ENCODE measurements at regions not wholly inside any gene's neighbourhood (a gene's known extent, or its start where the extent isn't known, plus 50 kb on each side); places are given as distances from the start of the nearest gene placed in this dataset.

- no peaks in the 10 kb centered on the region for H3K9me3 ChIP-seq
- H3K27ac ChIP-seq: no peak overlapping the region
- no peak overlapping the region for H3K4me3 ChIP-seq
- 79 to 86% (median 81%) methylated on average over 8 of the region's 8 CpGs for WGBS, 5 donors
- no peak for TF ChIP-seq POLR2AphosphoS5 (IDR thresholded peaks at IDR 0.05)
- TF ChIP-seq, protein P1, sequence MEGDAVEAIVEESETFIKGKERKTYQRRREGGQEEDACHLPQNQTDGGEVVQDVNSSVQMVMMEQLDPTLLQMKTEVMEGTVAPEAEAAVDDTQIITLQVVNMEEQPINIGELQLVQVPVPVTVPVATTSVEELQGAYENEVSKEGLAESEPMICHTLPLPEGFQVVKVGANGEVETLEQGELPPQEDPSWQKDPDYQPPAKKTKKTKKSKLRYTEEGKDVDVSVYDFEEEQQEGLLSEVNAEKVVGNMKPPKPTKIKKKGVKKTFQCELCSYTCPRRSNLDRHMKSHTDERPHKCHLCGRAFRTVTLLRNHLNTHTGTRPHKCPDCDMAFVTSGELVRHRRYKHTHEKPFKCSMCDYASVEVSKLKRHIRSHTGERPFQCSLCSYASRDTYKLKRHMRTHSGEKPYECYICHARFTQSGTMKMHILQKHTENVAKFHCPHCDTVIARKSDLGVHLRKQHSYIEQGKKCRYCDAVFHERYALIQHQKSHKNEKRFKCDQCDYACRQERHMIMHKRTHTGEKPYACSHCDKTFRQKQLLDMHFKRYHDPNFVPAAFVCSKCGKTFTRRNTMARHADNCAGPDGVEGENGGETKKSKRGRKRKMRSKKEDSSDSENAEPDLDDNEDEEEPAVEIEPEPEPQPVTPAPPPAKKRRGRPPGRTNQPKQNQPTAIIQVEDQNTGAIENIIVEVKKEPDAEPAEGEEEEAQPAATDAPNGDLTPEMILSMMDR (IDR thresholded peaks at IDR 0.05): no peak
- no peak for TF ChIP-seq EP300 (IDR thresholded peaks at IDR 0.05)
- no peak for TF ChIP-seq POLR2A (IDR thresholded peaks at IDR 0.05)
- no peaks in the 10 kb centered on the region for H3K36me3 ChIP-seq
- no peaks in the 10 kb centered on the region for H3K4me1 ChIP-seq
- no peak for DNase-seq
- intact Hi-C loops (cut with DNase I; ENCODE audit: low total_unique reads): no loop called here
- H3K27me3 ChIP-seq: no peaks in the 10 kb centered on the region
These were observed 321.5 kb downstream of the NFIB start for GRCh38 chr9:13992138-13993088.

DNA sequence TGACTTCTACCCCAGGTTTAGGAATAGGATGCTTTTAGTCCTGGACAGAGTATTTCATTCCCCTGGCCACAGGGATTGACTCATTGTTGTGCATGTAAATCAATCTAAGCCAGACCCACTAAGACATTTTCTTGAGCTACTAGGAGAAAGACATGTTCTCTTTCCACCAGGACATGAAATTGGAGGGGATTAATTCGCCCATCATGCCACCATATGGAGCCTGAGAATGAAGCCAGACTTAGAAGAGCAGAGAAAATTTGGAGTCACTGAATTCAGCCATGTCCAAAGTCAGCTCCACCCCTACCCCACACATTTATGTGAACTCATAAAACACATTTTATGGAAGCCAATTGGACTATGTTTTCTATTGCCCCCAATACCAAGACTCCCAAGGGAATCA lies 322.5 kb downstream of the NFIB start:
- no peak for DNase-seq
- Histone ChIP-seq H3K27ac (no peak overlapping the region), H3K36me3 (no peaks in the 10 kb centered on the region), H3K27me3 (no peaks in the 10 kb centered on the region), H3K4me1 (no peaks in the 10 kb centered on the region), H3K9me3 (no peaks in the 10 kb centered on the region), H3K4me3 (no peak overlapping the region)
- TF ChIP-seq EP300 (IDR thresholded peaks at IDR 0.05): no peak
- TF ChIP-seq POLR2AphosphoS5 (IDR thresholded peaks at IDR 0.05): no peak
- no peak for TF ChIP-seq POLR2A (IDR thresholded peaks at IDR 0.05)
- TF ChIP-seq, protein P1 (IDR thresholded peaks at IDR 0.05): no peak
- intact Hi-C loops (cut with DNase I; ENCODE audit: low total_unique reads): no loop called here
- 87 to 96% (median 90%) methylated on average over 1 of the region's 1 CpG for WGBS, 5 donors

DNA sequence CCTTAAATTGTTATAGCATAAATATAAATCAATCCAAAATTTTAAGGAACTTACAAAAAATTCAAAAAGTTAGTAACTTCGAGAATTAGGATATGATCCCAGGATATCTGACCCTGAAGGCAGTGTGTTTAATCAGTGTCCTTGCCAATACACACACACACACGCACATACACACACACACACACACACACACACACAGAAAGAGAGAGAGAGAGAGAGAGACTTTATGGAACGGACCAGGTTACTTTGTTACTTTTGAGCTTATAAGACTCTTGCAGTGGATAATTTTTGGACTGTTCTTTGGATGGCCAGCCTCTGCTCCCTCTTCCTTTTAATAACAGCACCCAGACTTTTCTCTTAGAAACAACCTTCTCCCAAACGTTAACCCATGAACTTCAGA lies 322.9 kb downstream of the NFIB start:
- no peak for DNase-seq
- Histone ChIP-seq H3K27me3 (no peaks in the 10 kb centered on the region), H3K4me1 (no peaks in the 10 kb centered on the region), H3K4me3 (no peak overlapping the region), H3K9me3 (no peaks in the 10 kb centered on the region), H3K27ac (no peak overlapping the region), H3K36me3 (no peaks in the 10 kb centered on the region)
- intact Hi-C loops (cut with DNase I; ENCODE audit: low total_unique reads): no loop called here
- TF ChIP-seq POLR2AphosphoS5 (IDR thresholded peaks at IDR 0.05): no peak
- TF ChIP-seq EP300 (IDR thresholded peaks at IDR 0.05): no peak
- TF ChIP-seq, protein P1 (IDR thresholded peaks at IDR 0.05): no peak
- TF ChIP-seq POLR2A (IDR thresholded peaks at IDR 0.05): no peak
- 40 to 57% (median 47%) methylated on average over 4 of the region's 4 CpGs for WGBS, 5 donors

GRCh38 chr9:13990331-13990730 lies 323.6 kb downstream of the NFIB start:
- Histone ChIP-seq H3K27ac (no peak overlapping the region), H3K27me3 (no peaks in the 10 kb centered on the region)

More at GRCh38 chr9:13990331-13990730, 323.6 kb downstream of the NFIB start:
- intact Hi-C loops (cut with DNase I; ENCODE audit: low total_unique reads): no loop called here
- DNase-seq: no peak
- TF ChIP-seq POLR2A (IDR thresholded peaks at IDR 0.05) (no peak), EP300 (IDR thresholded peaks at IDR 0.05) (no peak), POLR2AphosphoS5 (IDR thresholded peaks at IDR 0.05) (no peak)
- TF ChIP-seq, protein P1 (IDR thresholded peaks at IDR 0.05): no peak
- H3K4me3 ChIP-seq: no peak overlapping the region
- no peaks in the 10 kb centered on the region for H3K4me1 ChIP-seq
- no peaks in the 10 kb centered on the region for H3K36me3 ChIP-seq
- no peaks in the 10 kb centered on the region for H3K9me3 ChIP-seq

Data from stomach (tissue), 8 donors.